ENCODE measurements at regions not wholly inside any gene's neighbourhood (a gene's known extent, or its start where the extent isn't known, plus 50 kb on each side); places are given as distances from the start of the nearest gene placed in this dataset.

DNA sequence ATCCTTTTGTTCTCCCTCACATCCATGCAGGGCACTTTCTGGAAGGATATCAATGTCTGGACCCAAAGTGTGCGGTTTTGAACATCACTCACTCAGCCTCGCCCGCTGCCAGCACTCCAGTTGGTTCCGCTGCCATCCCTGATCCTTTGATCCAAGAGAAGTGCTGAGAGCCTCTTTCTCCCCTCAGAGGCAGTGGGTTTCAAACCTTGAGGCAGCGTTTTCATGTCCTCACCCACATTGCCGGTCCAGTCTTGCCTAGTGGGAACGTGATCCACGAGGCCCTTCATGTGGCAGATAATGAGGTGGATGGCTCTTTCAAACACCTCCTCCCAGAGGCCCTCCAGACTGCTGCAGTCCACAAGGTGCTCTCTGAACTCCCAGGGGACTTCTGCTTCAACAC is 122.2 kb downstream of the ACTL8 start:
- Mint-ChIP-seq H3K27ac (no peak overlapping the region), H3K36me3 (no peaks in the 10 kb centered on the region)
- no peak for ATAC-seq

DNA sequence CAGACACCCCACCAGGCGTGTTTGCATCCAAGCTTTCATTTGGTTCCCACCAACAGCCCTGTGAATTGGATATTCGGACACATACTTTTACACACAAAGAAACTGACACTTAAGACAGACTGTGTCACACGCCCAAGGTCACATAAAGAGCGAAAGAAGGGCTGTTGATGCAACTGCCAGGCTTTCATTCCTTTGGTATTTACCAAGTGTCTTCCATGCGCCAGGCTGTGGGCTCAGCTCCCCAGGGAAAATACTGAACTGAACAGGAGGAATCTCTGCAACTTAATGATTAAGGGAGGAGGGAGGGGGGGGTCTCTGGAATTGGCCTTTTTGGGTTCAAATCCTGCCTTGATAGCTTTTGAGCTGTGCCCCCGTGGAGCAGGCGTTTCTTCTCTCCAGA is 122.8 kb downstream of the ACTL8 start:
- no peaks in the 10 kb centered on the region for H3K36me3 Mint-ChIP-seq
- no peak overlapping the region for H3K27ac Mint-ChIP-seq
- DNase-seq (ENCODE audit: low spot score in 2 of 2) (no peak), ATAC-seq (no peak)
- no peaks in the 10 kb centered on the region for H3K9me3 Mint-ChIP-seq

More for the DNA sequence above, 122.2 kb downstream of the ACTL8 start:
- no peak for DNase-seq (ENCODE audit: low spot score in 2 of 2)
- H3K9me3 Mint-ChIP-seq: no peaks in the 10 kb centered on the region

DNA sequence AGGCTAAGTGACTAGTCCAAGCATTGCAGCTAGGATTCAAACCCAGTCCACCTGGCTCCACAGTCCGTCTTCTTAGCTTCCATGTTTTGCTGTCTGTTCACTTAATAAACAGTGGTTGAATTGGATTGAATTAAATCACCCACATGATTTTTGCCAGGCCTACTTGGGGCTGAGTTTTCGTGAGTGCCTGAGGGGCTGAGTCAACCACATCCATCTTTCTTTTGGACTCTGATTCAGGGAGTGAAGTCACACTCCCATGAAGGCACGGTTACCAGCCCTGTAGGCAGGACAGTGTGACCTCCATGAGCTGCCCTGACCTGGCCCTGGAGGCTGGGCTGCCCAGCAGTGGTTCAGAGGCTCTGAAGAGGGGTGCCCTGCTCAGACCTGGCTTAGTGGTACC is 123.7 kb downstream of the ACTL8 start:
- ATAC-seq: no peak
- Mint-ChIP-seq H3K27ac (no peak overlapping the region), H3K9me3 (no peaks in the 10 kb centered on the region), H3K36me3 (no peaks in the 10 kb centered on the region)
- DNase-seq (ENCODE audit: low spot score in 2 of 2): no peak

GRCh38 chr1:17880449-17880848 is 125.3 kb downstream of the ACTL8 start:
- Mint-ChIP-seq H3K36me3 (no peaks in the 10 kb centered on the region), H3K27ac (no peak overlapping the region), H3K9me3 (no peaks in the 10 kb centered on the region)
- no peak for ATAC-seq
- no peak for DNase-seq (ENCODE audit: low spot score in 2 of 2)

DNA sequence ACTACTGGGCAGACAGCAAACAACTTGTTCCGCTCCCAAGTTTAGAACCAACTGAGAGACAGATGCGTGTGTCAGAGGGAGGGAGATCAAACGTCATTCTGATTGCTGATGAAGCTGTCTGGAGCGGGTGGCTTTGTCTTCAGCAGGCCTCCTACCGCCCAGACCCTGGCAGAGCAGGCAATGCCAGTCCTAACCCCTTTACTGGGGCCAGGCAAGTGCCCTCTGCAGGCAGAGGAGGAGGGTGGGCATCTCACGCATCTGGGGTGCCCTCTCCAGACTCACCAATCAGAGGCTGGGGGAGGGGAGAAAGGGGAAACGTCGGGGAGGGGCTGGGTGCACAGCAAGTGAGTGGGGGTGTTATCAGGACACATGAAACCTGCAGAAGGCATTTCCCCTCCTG is 126.6 kb downstream of the ACTL8 start:
- ATAC-seq: no peak
- Mint-ChIP-seq H3K36me3 (no peaks in the 10 kb centered on the region), H3K27ac (no peak overlapping the region), H3K9me3 (no peaks in the 10 kb centered on the region)
- DNase-seq (ENCODE audit: low spot score in 2 of 2): no peak

- no peak for DNase-seq (ENCODE audit: low spot score in 2 of 2)
- H3K9me3 Mint-ChIP-seq: no peaks in the 10 kb centered on the region
- H3K36me3 Mint-ChIP-seq: no peaks in the 10 kb centered on the region
- ATAC-seq: no peak
- no peak overlapping the region for H3K27ac Mint-ChIP-seq
Measured at GRCh38 chr1:17883136-17883535, 128.0 kb downstream of the ACTL8 start.

- no peaks in the 10 kb centered on the region for H3K9me3 Mint-ChIP-seq
- DNase-seq (ENCODE audit: low spot score in 2 of 2): no peak
- no peak overlapping the region for H3K27ac Mint-ChIP-seq
- no peak for ATAC-seq
- H3K36me3 Mint-ChIP-seq: no peaks in the 10 kb centered on the region
Measured at GRCh38 chr1:17883662-17884395, 128.7 kb downstream of the ACTL8 start.

- no peaks in the 10 kb centered on the region for H3K36me3 Mint-ChIP-seq
- DNase-seq (ENCODE audit: low spot score in 2 of 2) (no peak), ATAC-seq (no peak)
- H3K27ac Mint-ChIP-seq: no peak overlapping the region
- H3K9me3 Mint-ChIP-seq: no peaks in the 10 kb centered on the region
Measured at GRCh38 chr1:17885663-17886320, 130.7 kb downstream of the ACTL8 start.

DNA sequence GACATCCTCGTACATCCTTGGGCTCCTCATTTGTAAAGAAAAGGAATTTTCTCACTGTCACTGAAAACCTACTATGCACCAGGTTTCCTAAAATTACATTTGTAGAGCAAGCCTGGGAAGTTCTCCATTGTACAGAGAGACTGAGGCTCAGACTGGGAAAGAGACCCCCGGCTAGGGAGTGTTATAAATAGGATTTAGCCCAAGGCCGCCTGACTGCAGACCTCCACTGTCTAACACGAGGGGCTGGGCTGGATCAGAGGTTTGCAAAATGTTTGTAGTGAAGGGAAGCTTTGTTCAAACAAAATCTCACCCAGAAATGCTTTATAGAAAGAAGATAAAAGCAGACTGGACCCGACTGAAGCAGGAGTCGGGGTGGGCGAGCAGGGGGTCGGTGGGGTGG is 131.3 kb downstream of the ACTL8 start:
- Mint-ChIP-seq H3K9me3 (no peaks in the 10 kb centered on the region), H3K27ac (no peak overlapping the region), H3K36me3 (no peaks in the 10 kb centered on the region)
- ATAC-seq: no peak
- DNase-seq (ENCODE audit: low spot score in 2 of 2): no peak

DNA sequence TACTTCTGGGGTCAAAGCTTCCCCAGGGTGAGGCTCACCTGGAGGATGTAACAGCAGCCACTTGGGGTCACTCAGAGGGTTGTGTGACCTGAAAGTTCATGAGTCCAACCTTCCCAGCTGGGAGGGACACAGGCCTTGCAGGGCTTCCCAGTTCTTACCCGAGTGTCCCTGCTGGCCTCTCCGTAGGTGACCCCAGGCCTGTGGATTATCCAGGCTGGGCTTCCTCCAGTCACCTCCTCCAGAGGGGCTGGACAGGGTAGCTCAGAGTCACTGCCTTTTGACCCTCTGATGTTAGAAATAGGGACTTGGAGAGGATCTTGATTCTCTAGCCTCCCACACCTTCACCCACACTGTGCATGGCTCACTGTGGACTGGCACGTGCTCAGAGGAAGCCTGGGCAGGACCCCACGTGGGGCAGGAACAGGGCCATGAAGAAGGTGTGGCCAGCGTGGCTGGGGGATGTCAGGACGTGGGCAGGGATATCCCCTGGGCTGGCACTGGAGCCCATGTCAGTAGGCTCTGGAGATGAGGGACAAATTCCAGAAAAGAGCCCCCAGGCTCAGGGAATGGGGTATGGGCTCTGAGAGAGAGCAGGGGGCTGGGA is 131.8 kb downstream of the ACTL8 start:
- ATAC-seq (no peak), DNase-seq (ENCODE audit: low spot score in 2 of 2) (no peak)
- Mint-ChIP-seq H3K27ac (no peak overlapping the region), H3K36me3 (no peaks in the 10 kb centered on the region), H3K9me3 (no peaks in the 10 kb centered on the region)

GRCh38 chr1:17887661-17888371 is 132.7 kb downstream of the ACTL8 start:
- DNase-seq (ENCODE audit: low spot score in 2 of 2): no peak
- Mint-ChIP-seq H3K27ac (no peak overlapping the region), H3K9me3 (no peaks in the 10 kb centered on the region), H3K36me3 (no peaks in the 10 kb centered on the region)
- ATAC-seq: no peak

- no peak for ATAC-seq
- Mint-ChIP-seq H3K36me3 (no peaks in the 10 kb centered on the region), H3K9me3 (no peaks in the 10 kb centered on the region), H3K27ac (no peak overlapping the region)
- DNase-seq (ENCODE audit: low spot score in 2 of 2): no peak
Measured at GRCh38 chr1:17890056-17890814, 135.1 kb downstream of the ACTL8 start.

- ATAC-seq (no peak), DNase-seq (ENCODE audit: low spot score in 2 of 2) (no peak)
- Mint-ChIP-seq H3K36me3 (no peaks in the 10 kb centered on the region), H3K9me3 (no peaks in the 10 kb centered on the region), H3K27ac (no peak overlapping the region)
Measured at GRCh38 chr1:17890815-17891191, 135.7 kb downstream of the ACTL8 start.

DNA sequence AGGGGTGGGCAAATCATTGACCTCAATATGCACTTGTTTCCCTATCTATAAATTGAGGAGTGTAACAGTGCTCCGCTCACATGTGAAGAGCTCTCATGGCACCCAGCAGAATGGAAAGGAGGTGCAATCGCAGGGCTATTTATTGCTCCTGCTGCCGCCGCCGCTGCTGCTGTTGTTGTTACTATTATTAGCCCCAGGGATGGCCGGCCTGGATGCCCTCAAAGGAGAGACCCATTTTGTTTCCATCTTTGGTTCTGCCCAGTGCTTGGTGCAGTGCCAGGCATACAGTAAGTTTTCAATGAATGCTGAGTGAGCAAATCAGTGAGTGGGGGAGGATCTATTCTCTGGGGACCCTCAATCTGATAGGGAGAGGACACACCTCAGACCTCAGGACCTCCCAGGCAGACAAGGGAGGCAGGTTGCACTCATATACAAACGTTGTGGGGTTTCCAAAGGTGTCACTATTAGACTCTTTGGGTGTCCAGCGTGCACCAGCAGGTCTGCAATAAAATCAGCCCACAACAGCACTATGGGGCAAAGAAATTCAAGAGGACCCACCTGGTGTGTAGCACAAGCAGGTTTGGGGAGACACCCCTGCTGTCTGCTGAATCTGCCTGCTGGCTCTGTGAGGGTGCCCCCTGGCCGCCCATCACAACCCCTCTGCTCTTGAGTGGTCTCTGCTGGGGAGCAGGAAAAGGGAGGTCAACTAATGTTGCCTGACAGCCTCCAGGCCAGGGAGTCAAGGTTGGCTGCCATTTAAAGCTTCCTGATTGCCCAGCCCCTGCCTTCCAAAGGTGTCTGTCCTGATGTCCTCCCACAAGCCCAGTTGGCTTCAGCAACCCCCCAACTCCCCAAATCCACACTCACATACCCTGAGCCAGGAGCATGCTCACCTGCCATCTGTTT is 136.3 kb downstream of the ACTL8 start:
- Mint-ChIP-seq H3K27ac (no peak overlapping the region), H3K36me3 (no peaks in the 10 kb centered on the region), H3K9me3 (no peaks in the 10 kb centered on the region)
- ATAC-seq: no peak
- no peak for DNase-seq (ENCODE audit: low spot score in 2 of 2)

GRCh38 chr1:17892225-17892624 is 137.1 kb downstream of the ACTL8 start:
- Mint-ChIP-seq H3K36me3 (no peaks in the 10 kb centered on the region), H3K27ac (no peak overlapping the region), H3K9me3 (no peaks in the 10 kb centered on the region)
- ATAC-seq (no peak), DNase-seq (ENCODE audit: low spot score in 2 of 2) (no peak)

DNA sequence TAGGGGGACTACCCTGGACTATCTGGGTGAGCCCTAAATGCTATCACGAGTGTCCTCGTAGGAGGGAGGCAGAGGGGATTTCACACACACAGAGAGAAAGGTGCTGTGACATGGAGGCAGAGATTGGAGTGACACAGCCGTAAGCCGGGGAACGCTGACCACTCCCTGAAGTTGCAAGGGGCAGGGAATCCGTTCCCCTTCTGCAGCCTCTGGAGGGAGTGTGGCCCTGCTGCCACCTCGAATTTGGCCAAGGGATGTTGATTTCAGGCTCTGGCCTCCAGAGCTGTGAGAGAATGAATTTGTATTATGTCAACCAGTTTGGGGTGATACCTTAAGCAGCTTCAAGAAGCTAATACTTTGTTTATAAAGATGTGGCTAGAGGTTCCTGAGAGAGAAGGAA is 137.7 kb downstream of the ACTL8 start:
- no peaks in the 10 kb centered on the region for H3K9me3 Mint-ChIP-seq
- ATAC-seq (no peak), DNase-seq (ENCODE audit: low spot score in 2 of 2) (no peak)
- H3K27ac Mint-ChIP-seq: no peak overlapping the region
- H3K36me3 Mint-ChIP-seq: no peaks in the 10 kb centered on the region

All from activated naive CD4-positive, alpha-beta T cell treated with anti-CD3 and anti-CD28 coated beads, Interleukin-2, amount 50 U/mL, for 72 hours (primary cell).